ENCODE measurements at regions not wholly inside any gene's neighbourhood (a gene's known extent, or its start where the extent isn't known, plus 50 kb on each side); places are given as distances from the start of the nearest gene placed in this dataset.

DNA sequence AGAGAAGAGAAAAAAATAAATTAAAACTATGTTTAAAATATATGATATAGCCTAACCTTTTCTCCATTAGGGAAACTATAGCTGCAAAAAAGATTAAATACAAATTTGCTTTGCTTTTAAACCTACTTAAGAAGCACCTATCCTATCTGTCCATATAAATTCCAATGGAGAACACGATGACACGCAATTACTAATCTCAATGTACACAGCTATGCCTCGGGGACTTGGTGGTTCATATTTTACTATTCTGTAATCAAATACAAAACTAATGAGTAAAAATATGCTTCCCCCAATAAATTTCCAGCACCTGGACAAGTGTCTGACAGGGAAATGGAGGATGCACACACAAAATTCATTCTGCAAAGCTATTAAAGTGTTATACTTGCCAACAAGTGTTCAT is 386.4 kb downstream of the LMO4 start:
- WGBS: 88% methylated on average over 3 of the region's 3 CpGs
- H3K9me3 ChIP-seq (ENCODE audit: control insufficient read depth in 4 of 4, low read length in 3 of 4): no peaks in the 10 kb centered on the region
- H3K4me3 ChIP-seq (ENCODE audit: low read depth in 1 of 3, low read length in 3 of 3): no peak overlapping the region
- no peak overlapping the region for H3K27ac ChIP-seq (ENCODE audit: low read depth in 1 of 2, low read length in 2 of 2)
- H3K27me3 ChIP-seq (ENCODE audit: control insufficient read depth in 4 of 4, insufficient read depth in 4 of 4, low read length in 3 of 4): no peaks in the 10 kb centered on the region
- DNase-seq (ENCODE audit: low spot score): no peak
- H3K36me3 ChIP-seq (ENCODE audit: control insufficient read depth in 4 of 4, insufficient read depth in 3 of 4, low read depth in 1 of 4, low read length in 3 of 4): no peaks in the 10 kb centered on the region
- H3K9ac ChIP-seq (ENCODE audit: low read depth in 1 of 2, low read length in 2 of 2): no peak overlapping the region
- H3K4me1 ChIP-seq (ENCODE audit: control insufficient read depth in 4 of 4, insufficient read depth in 4 of 4, low read length in 3 of 4): no peaks in the 10 kb centered on the region
- no peak for TF ChIP-seq HNF4G (IDR thresholded peaks at IDR 0.05)
- no peak for TF ChIP-seq NR2F2 (IDR thresholded peaks at IDR 0.05)
- TF ChIP-seq FOXA1 (IDR thresholded peaks at IDR 0.05): no peak

DNA sequence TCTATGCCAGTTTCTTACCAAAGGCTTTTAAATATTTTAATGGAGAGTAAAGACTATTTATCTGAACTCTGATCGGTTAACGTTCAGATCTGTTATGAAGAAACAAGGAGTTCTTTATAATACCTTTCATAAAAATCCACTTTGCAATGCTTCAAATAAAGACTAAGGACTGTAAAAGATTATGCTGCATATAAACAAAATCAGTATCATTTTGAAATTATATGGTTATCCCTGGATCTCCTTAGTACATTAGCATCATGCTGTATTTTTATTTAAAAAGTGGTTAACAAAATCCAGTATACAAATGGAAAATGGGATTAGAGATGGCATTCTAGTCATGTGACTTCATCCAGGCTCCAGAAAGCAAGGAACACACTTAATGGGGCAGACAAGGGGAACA is 386.8 kb downstream of the LMO4 start:
- Histone ChIP-seq H3K4me3 (ENCODE audit: low read depth in 1 of 3, low read length in 3 of 3) (no peak overlapping the region), H3K27me3 (ENCODE audit: control insufficient read depth in 4 of 4, insufficient read depth in 4 of 4, low read length in 3 of 4) (no peaks in the 10 kb centered on the region), H3K9ac (ENCODE audit: low read depth in 1 of 2, low read length in 2 of 2) (no peak overlapping the region), H3K36me3 (ENCODE audit: control insufficient read depth in 4 of 4, insufficient read depth in 3 of 4, low read depth in 1 of 4, low read length in 3 of 4) (no peaks in the 10 kb centered on the region), H3K9me3 (ENCODE audit: control insufficient read depth in 4 of 4, low read length in 3 of 4) (no peaks in the 10 kb centered on the region), H3K4me1 (ENCODE audit: control insufficient read depth in 4 of 4, insufficient read depth in 4 of 4, low read length in 3 of 4) (no peaks in the 10 kb centered on the region), H3K27ac (ENCODE audit: low read depth in 1 of 2, low read length in 2 of 2) (no peak overlapping the region)
- DNase-seq (ENCODE audit: low spot score): no peak
- TF ChIP-seq FOXA1 (IDR thresholded peaks at IDR 0.05): no peak
- TF ChIP-seq, protein P1, sequence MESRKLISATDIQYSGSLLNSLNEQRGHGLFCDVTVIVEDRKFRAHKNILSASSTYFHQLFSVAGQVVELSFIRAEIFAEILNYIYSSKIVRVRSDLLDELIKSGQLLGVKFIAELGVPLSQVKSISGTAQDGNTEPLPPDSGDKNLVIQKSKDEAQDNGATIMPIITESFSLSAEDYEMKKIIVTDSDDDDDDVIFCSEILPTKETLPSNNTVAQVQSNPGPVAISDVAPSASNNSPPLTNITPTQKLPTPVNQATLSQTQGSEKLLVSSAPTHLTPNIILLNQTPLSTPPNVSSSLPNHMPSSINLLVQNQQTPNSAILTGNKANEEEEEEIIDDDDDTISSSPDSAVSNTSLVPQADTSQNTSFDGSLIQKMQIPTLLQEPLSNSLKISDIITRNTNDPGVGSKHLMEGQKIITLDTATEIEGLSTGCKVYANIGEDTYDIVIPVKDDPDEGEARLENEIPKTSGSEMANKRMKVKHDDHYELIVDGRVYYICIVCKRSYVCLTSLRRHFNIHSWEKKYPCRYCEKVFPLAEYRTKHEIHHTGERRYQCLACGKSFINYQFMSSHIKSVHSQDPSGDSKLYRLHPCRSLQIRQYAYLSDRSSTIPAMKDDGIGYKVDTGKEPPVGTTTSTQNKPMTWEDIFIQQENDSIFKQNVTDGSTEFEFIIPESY (IDR thresholded peaks at IDR 0.05): no peak
- TF ChIP-seq, protein P2, sequence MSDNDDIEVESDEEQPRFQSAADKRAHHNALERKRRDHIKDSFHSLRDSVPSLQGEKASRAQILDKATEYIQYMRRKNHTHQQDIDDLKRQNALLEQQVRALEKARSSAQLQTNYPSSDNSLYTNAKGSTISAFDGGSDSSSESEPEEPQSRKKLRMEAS (IDR thresholded peaks at IDR 0.05): no peak
- TF ChIP-seq, protein P3, sequence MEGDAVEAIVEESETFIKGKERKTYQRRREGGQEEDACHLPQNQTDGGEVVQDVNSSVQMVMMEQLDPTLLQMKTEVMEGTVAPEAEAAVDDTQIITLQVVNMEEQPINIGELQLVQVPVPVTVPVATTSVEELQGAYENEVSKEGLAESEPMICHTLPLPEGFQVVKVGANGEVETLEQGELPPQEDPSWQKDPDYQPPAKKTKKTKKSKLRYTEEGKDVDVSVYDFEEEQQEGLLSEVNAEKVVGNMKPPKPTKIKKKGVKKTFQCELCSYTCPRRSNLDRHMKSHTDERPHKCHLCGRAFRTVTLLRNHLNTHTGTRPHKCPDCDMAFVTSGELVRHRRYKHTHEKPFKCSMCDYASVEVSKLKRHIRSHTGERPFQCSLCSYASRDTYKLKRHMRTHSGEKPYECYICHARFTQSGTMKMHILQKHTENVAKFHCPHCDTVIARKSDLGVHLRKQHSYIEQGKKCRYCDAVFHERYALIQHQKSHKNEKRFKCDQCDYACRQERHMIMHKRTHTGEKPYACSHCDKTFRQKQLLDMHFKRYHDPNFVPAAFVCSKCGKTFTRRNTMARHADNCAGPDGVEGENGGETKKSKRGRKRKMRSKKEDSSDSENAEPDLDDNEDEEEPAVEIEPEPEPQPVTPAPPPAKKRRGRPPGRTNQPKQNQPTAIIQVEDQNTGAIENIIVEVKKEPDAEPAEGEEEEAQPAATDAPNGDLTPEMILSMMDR (IDR thresholded peaks at IDR 0.05; ENCODE audit: low read depth, low read length, missing input control): no peak
- no peak for TF ChIP-seq SP1 (IDR thresholded peaks at IDR 0.05)
- TF ChIP-seq HNF4G (IDR thresholded peaks at IDR 0.05): no peak
- TF ChIP-seq RAD21 (IDR thresholded peaks at IDR 0.05): no peak
- TF ChIP-seq FOXA2 (IDR thresholded peaks at IDR 0.05): no peak
- TF ChIP-seq GABPA (IDR thresholded peaks at IDR 0.05 in 1 of 2, conservative IDR thresholded peaks at IDR 0.05 in 1 of 2): no peak
- no peak for TF ChIP-seq EGR1 (IDR thresholded peaks at IDR 0.05; ENCODE audit: low read depth in 2 of 2)
- 38% methylated on average over 2 of the region's 2 CpGs for WGBS

- Histone ChIP-seq H3K9me3 (ENCODE audit: control insufficient read depth in 4 of 4, low read length in 3 of 4) (no peaks in the 10 kb centered on the region), H3K4me1 (ENCODE audit: control insufficient read depth in 4 of 4, insufficient read depth in 4 of 4, low read length in 3 of 4) (no peaks in the 10 kb centered on the region), H3K27me3 (ENCODE audit: control insufficient read depth in 4 of 4, insufficient read depth in 4 of 4, low read length in 3 of 4) (no peaks in the 10 kb centered on the region), H3K9ac (ENCODE audit: low read depth in 1 of 2, low read length in 2 of 2) (no peak overlapping the region), H3K27ac (ENCODE audit: low read depth in 1 of 2, low read length in 2 of 2) (no peak overlapping the region), H3K4me3 (ENCODE audit: low read depth in 1 of 3, low read length in 3 of 3) (no peak overlapping the region), H3K36me3 (ENCODE audit: control insufficient read depth in 4 of 4, insufficient read depth in 3 of 4, low read depth in 1 of 4, low read length in 3 of 4) (no peaks in the 10 kb centered on the region)
- TF ChIP-seq YY1 (IDR thresholded peaks at IDR 0.05) (no peak), RAD21 (IDR thresholded peaks at IDR 0.05) (no peak), HNF4A (conservative IDR thresholded peaks at IDR 0.05) (no peak), FOXA2 (IDR thresholded peaks at IDR 0.05) (no peak), FOXA1 (IDR thresholded peaks at IDR 0.05) (no peak)
- TF ChIP-seq, protein P2 (IDR thresholded peaks at IDR 0.05): no peak
- WGBS: 84% methylated on average over 2 of the region's 2 CpGs
- no peak for DNase-seq (ENCODE audit: low spot score)
Measured at GRCh38 chr1:87717157-87717670, 388.5 kb downstream of the LMO4 start.
